PFSK-1 (cell line): ENCODE measurements at regions not wholly inside any gene's neighbourhood (a gene's known extent, or its start where the extent isn't known, plus 50 kb on each side); places are given as distances from the start of the nearest gene placed in this dataset.

Experiments
- POLR2AphosphoS5 ChIP-seq: IDR thresholded peaks from 2 replicates; pipeline ENCODE4 v1.6.1; 2012; ENCODE audit warnings: low read depth, mild to moderate bottlenecking, control low read depth, low read length, moderate library complexity
- SIN3A ChIP-seq: IDR thresholded peaks from 2 replicates; pipeline ENCODE4 v1.6.1; 2012; ENCODE audit warnings: mild to moderate bottlenecking, low read length, moderate library complexity, borderline replicate concordance; ENCODE audit not compliant: insufficient read depth
- TAF1 ChIP-seq: IDR thresholded peaks from 2 replicates; pipeline ENCODE4 v1.6.1; 2012; ENCODE audit warnings: low read length, control low read depth, borderline replicate concordance; ENCODE audit not compliant: insufficient read depth
- TF ChIP-seq, protein P1 (sequence below), 2 experiments: IDR thresholded peaks; 2 replicates each; pipeline versions ENCODE4 v1.6.1 to v1.8.0; 2011 to 2012; ENCODE audit warnings: low read depth in 2 of 2, low read length in 2 of 2, control low read depth in 1 of 2, inconsistent platforms in 1 of 2, mild to moderate bottlenecking in 1 of 2, moderate library complexity in 1 of 2; ENCODE audit not compliant: insufficient read depth in 1 of 2

DNA sequence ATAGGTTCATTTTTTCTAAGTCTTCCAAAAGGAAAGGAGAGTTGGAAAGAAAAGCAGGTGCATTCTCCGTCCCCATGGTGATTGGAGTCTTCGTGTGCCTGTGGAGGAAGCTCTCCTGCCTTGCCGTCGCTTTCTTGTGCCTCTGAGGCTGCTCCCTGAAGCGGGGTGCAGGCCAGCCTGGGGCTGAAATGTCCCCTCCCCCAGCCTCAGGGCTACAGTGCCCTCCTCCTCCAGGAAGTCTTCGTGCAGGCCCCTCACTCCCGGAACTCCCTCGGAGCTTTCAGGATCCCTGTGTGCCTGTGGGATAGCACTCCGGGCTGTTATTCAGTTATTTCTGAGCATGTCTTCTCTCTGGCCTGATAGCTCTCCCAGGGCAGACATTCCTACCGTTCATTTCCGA, 569.2 kb downstream of the VRK1 start:
- TF ChIP-seq TAF1, result no peak
- no peak for TF ChIP-seq POLR2AphosphoS5
- no peak for TF ChIP-seq SIN3A
- TF ChIP-seq, protein P1, sequence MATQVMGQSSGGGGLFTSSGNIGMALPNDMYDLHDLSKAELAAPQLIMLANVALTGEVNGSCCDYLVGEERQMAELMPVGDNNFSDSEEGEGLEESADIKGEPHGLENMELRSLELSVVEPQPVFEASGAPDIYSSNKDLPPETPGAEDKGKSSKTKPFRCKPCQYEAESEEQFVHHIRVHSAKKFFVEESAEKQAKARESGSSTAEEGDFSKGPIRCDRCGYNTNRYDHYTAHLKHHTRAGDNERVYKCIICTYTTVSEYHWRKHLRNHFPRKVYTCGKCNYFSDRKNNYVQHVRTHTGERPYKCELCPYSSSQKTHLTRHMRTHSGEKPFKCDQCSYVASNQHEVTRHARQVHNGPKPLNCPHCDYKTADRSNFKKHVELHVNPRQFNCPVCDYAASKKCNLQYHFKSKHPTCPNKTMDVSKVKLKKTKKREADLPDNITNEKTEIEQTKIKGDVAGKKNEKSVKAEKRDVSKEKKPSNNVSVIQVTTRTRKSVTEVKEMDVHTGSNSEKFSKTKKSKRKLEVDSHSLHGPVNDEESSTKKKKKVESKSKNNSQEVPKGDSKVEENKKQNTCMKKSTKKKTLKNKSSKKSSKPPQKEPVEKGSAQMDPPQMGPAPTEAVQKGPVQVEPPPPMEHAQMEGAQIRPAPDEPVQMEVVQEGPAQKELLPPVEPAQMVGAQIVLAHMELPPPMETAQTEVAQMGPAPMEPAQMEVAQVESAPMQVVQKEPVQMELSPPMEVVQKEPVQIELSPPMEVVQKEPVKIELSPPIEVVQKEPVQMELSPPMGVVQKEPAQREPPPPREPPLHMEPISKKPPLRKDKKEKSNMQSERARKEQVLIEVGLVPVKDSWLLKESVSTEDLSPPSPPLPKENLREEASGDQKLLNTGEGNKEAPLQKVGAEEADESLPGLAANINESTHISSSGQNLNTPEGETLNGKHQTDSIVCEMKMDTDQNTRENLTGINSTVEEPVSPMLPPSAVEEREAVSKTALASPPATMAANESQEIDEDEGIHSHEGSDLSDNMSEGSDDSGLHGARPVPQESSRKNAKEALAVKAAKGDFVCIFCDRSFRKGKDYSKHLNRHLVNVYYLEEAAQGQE (IDR thresholded peaks at IDR 0.05; ENCODE audit: insufficient read depth in 1 of 2, low read depth in 2 of 2, low read length in 2 of 2), result no peak
